PC-3 (cell line): ENCODE measurements at regions not wholly inside any gene's neighbourhood (a gene's known extent, or its start where the extent isn't known, plus 50 kb on each side); places are given as distances from the start of the nearest gene placed in this dataset.
A peak's percentile ranks its signal among the peaks of the same experiment; 100 is the strongest.

ENCODE experiments used
- ATAC-seq: fragments of 200-7000 bp; cut with Tn5 transposase; 2 replicates; pipeline ENCODE4 v1.9.1; 2020; ENCODE audit warnings: mild to moderate bottlenecking, moderate library complexity
- BruUV-seq: library from RNA; stranded (reverse); fragments of 400-500 nt; replicated peaks from 2 replicates; lab custom pipeline; 2021; lab: Mats Ljungman, UMichigan
- CTCF ChIA-PET: fragments of 300-600 bp; sonication (Branson Sonifier 250); formaldehyde crosslinking; loops from one replicate; lab custom pipeline; 2022; ENCODE audit warnings: antibody characterized with exemption; lab: Charles Lee
- POLR2A ChIA-PET: fragments of 300-600 bp; sonication (Branson Sonifier 250); formaldehyde crosslinking; loops from one replicate; lab custom pipeline; 2022; ENCODE audit warnings: antibody characterized with exemption; ENCODE audit not compliant: unreplicated experiment; lab: Charles Lee
- DNase-seq: peaks from one replicate; pipeline ENCODE4 v3.0.0-alpha.2; 2015
- H2AFZ ChIP-seq: fragments of 300-600 bp; sonication (generic); 2 replicates; pipeline ENCODE4 v1.6.0; 2016; ENCODE audit warnings: antibody characterized with exemption, low read length
- H3F3A ChIP-seq: fragments of 300-600 bp; sonication (generic); one replicate; pipeline ENCODE4 v1.6.0; 2017; ENCODE audit warnings: antibody characterized with exemption, low read length, control low read depth, mild to moderate bottlenecking; ENCODE audit not compliant: unreplicated experiment
- H3K27ac ChIP-seq: fragments of 300-600 bp; sonication (generic); 2 replicates; pipeline ENCODE4 v1.5.1; 2016; ENCODE audit warnings: mild to moderate bottlenecking, low read length
- H3K27me3 ChIP-seq: fragments of 300-600 bp; sonication (generic); 2 replicates; pipeline ENCODE4 v1.6.1; 2016; ENCODE audit warnings: low read length, mixed read lengths
- H3K36me3 ChIP-seq: fragments of 300-600 bp; sonication (generic); 2 replicates; pipeline ENCODE4 v1.6.1; 2016; ENCODE audit warnings: low read depth, mixed run types, low read length, mixed read lengths
- H3K4me1 ChIP-seq: fragments of 300-600 bp; sonication (generic); 2 replicates; pipeline ENCODE4 v1.5.1; 2016; ENCODE audit warnings: low read length; ENCODE audit not compliant: insufficient read depth
- H3K4me2 ChIP-seq: fragments of 300-600 bp; sonication (generic); 2 replicates; pipeline ENCODE4 v1.6.0; 2016; ENCODE audit warnings: low read length
- H3K4me3 ChIP-seq: fragments of 300-600 bp; sonication (generic); 2 replicates; pipeline ENCODE4 v1.5.1; 2016; ENCODE audit warnings: mild to moderate bottlenecking, low read length, mixed read lengths
- H3K79me2 ChIP-seq: fragments of 300-600 bp; sonication (generic); 2 replicates; pipeline ENCODE4 v1.6.1; 2017; ENCODE audit warnings: low read length, mixed read lengths
- H3K9ac ChIP-seq: fragments of 300-600 bp; sonication (generic); 2 replicates; pipeline ENCODE4 v1.6.0; 2016; ENCODE audit warnings: mild to moderate bottlenecking, low read length
- H3K9me2 ChIP-seq: fragments of 300-600 bp; sonication (generic); replicated peaks from 2 replicates; pipeline ENCODE4 v1.6.1; 2016; ENCODE audit warnings: mixed run types, low read length, mixed read lengths
- H3K9me3 ChIP-seq: fragments of 300-600 bp; sonication (generic); 2 replicates; pipeline ENCODE4 v1.6.1; 2016; ENCODE audit warnings: low read length, mixed read lengths
- H4K20me1 ChIP-seq: fragments of 300-600 bp; sonication (generic); 2 replicates; pipeline ENCODE4 v1.6.1; 2016; ENCODE audit warnings: low read length, mixed read lengths
- EZH2 ChIP-seq: fragments of 300-600 bp; sonication (generic); IDR thresholded peaks from one replicate; pipeline ENCODE4 v1.6.1; 2017; ENCODE audit warnings: antibody characterized with exemption, mild to moderate bottlenecking, low read length; ENCODE audit not compliant: unreplicated experiment
- EZH2phosphoT487 ChIP-seq: fragments of 300-600 bp; sonication (generic); IDR thresholded peaks from 2 replicates; pipeline ENCODE4 v1.6.1; 2018; ENCODE audit warnings: mild to moderate bottlenecking, antibody characterized with exemption, low read length, borderline replicate concordance
- intact Hi-C: fragments of 100-400 bp; cut with micrococcal nuclease; formaldehyde crosslinking; loops from 2 replicates; pipeline ENCODE4 v1.9.0; 2023
- TF ChIP-seq, protein P1 (sequence below): fragments of 300-600 bp; sonication (generic); conservative IDR thresholded peaks from 2 replicates; pipeline ENCODE4 v1.5.1; 2017; ENCODE audit warnings: antibody characterized with exemption, low read depth, mild to moderate bottlenecking, low read length

DNA sequence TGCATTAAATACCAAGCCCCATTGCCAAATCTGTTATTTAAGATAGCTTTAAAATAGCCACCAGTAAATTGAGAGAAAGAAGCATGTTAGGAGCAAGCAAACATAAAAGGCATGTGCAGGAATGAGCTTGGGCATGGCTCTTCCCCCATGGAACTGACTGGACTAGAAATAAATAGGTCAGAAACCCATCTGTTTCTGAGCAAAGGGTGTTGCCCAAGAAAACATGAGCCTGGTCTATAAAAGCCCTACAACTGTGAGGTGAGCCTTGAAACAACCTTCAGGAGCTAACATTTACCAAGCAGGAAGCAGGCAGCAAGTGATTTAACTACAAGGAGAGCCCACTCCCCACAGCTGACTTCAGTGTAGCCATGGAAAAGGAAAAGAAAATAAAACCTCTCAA is 126.3 kb downstream of the C6orf118 start:
- Histone ChIP-seq H3K4me3 (no peak overlapping the region), H3K79me2 (no peaks in the 10 kb centered on the region), H2AFZ (no peak overlapping the region), H3K4me2 (no peak overlapping the region), H3K36me3 (no peaks in the 10 kb centered on the region), H3K9me2 (no peaks in the 10 kb centered on the region), H3K9me3 (no peaks in the 10 kb centered on the region), H3K4me1 (peaks cover 39% of the 10 kb centered on the region), H3K27ac (no peak overlapping the region), H3F3A (no peaks in the 10 kb centered on the region), H3K27me3 (no peaks in the 10 kb centered on the region), H3K9ac (no peak overlapping the region), H4K20me1 (no peaks in the 10 kb centered on the region)
- TF ChIP-seq, protein P1, sequence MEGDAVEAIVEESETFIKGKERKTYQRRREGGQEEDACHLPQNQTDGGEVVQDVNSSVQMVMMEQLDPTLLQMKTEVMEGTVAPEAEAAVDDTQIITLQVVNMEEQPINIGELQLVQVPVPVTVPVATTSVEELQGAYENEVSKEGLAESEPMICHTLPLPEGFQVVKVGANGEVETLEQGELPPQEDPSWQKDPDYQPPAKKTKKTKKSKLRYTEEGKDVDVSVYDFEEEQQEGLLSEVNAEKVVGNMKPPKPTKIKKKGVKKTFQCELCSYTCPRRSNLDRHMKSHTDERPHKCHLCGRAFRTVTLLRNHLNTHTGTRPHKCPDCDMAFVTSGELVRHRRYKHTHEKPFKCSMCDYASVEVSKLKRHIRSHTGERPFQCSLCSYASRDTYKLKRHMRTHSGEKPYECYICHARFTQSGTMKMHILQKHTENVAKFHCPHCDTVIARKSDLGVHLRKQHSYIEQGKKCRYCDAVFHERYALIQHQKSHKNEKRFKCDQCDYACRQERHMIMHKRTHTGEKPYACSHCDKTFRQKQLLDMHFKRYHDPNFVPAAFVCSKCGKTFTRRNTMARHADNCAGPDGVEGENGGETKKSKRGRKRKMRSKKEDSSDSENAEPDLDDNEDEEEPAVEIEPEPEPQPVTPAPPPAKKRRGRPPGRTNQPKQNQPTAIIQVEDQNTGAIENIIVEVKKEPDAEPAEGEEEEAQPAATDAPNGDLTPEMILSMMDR = no peak
- TF ChIP-seq EZH2phosphoT487 (no peak), EZH2 (no peak)
- no peak for ATAC-seq
- POLR2A ChIA-PET = no interaction called here
- CTCF ChIA-PET = no interaction called here
- no peak for DNase-seq
- BruUV-seq = no TSS peak
- intact Hi-C loops = no loop called here

DNA sequence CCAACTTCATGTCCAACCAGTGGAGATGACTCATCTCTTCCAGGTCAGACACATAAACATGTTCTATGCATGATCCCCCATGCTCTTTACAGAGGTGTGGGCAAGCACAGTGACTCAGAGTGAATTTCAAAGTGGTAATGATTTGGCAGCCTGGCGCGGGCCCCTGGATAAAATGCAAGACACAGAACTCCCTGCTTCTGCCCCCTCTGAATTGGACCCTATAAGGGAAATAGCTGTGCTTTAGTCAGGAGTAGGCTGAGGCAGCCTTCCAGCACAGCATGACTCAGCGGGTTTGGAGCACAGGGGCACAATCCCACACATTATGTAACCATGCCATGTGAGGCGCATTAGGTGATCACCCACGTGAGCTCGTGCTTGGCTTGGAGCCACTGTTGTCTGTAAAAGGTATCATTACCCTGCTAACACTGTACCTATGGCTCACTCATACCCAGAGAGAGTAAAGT is 127.4 kb downstream of the C6orf118 start:
- TF ChIP-seq EZH2 (no peak), EZH2phosphoT487 (no peak)
- TF ChIP-seq, protein P1 = no peak
- Histone ChIP-seq H3K9ac (peak overlapping the region; percentile 6; the same call in 1 of the 2 replicates), H3K27me3 (no peaks in the 10 kb centered on the region), H3K9me2 (no peaks in the 10 kb centered on the region), H3K4me2 (no peak overlapping the region), H3K4me3 (no peak overlapping the region), H4K20me1 (no peaks in the 10 kb centered on the region), H3K4me1 (peaks cover 49% of the 10 kb centered on the region), H3K9me3 (no peaks in the 10 kb centered on the region), H3K79me2 (no peaks in the 10 kb centered on the region), H3F3A (no peaks in the 10 kb centered on the region), H2AFZ (no peak overlapping the region), H3K27ac (peak overlapping the region; percentile 59), H3K36me3 (no peaks in the 10 kb centered on the region)
- intact Hi-C loops = no loop called here
- peak; percentile 62 for ATAC-seq
- ChIA-PET POLR2A (no interaction called here), CTCF (no interaction called here)
- no TSS peak for BruUV-seq
- DNase-seq = peak; percentile 82

DNA sequence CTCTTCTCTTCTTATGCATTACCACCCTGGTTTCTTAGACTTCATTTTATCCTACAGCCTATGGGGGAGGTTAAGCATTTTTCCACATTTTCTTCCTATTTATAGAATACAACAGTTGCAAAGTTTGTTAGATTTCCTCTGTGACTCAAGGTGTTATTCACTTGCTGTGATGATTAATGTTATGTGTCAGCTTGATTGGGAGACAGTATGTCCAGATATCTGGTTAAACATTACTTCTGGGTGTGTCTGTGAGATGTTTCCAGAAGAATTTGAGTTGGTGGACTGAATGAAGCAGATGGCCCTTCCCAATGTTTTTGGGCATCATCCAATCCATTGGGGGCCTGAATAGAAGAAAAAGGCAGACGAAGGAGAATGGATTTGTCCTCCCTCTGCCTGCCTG is 131.3 kb downstream of the C6orf118 start:
- DNase-seq (peak; percentile 77), ATAC-seq (peak; percentile 71)
- no peaks in the 10 kb centered on the region for H3K9me2 ChIP-seq
- TF ChIP-seq EZH2phosphoT487 (no peak), EZH2 (no peak)
- TF ChIP-seq, protein P1 = no peak
- H3K27me3 ChIP-seq = no peaks in the 10 kb centered on the region
- H3K9me3 ChIP-seq = no peaks in the 10 kb centered on the region
- H3K4me2 ChIP-seq = peak overlapping the region; percentile 27
- H4K20me1 ChIP-seq = no peaks in the 10 kb centered on the region
- H3K79me2 ChIP-seq = no peaks in the 10 kb centered on the region
- H3K4me3 ChIP-seq = 0 out of 2 replicates have a peak overlapping the region, but pooled peaks have one; percentile 13
- ChIA-PET POLR2A (no interaction called here), CTCF (no interaction called here)
- BruUV-seq = no TSS peak
- no peaks in the 10 kb centered on the region for H3K36me3 ChIP-seq
- intact Hi-C loops = no loop called here
- H2AFZ ChIP-seq = no peak overlapping the region
- H3K4me1 ChIP-seq = peaks cover 42% of the 10 kb centered on the region
- no peaks in the 10 kb centered on the region for H3F3A ChIP-seq
- H3K27ac ChIP-seq = peak overlapping the region; percentile 77
- H3K9ac ChIP-seq = peak overlapping the region; percentile 28; the same call in 1 of the 2 replicates
